Brain microvascular endothelial cell (primary cell): ENCODE measurements at regions not wholly inside any gene's neighbourhood (a gene's known extent, or its start where the extent isn't known, plus 50 kb on each side); places are given as distances from the start of the nearest gene placed in this dataset.

Experiments
- DNase-seq: peaks from one replicate; pipeline ENCODE4 v3.0.0-alpha.2; 2020
- H3K27ac ChIP-seq: fragments of 250-450 bp; sonication (Bioruptor Pico); 2 replicates; pipeline ENCODE4 v1.5.1; 2020; ENCODE audit warnings: mild to moderate bottlenecking, moderate library complexity
- H3K27me3 ChIP-seq: fragments of 250-450 bp; sonication (Bioruptor Pico); replicated peaks from 2 replicates; pipeline ENCODE4 v1.5.1; 2020; ENCODE audit warnings: mild to moderate bottlenecking
- H3K36me3 ChIP-seq: fragments of 250-450 bp; sonication (Bioruptor Pico); replicated peaks from 2 replicates; pipeline ENCODE4 v1.5.1; 2020; ENCODE audit warnings: mild to moderate bottlenecking
- H3K4me3 ChIP-seq: 2 replicates; pipeline ENCODE4 v1.5.1; 2011; ENCODE audit warnings: low read depth, mild to moderate bottlenecking, control low read depth, low read length, moderate library complexity
- in situ Hi-C: cut with HindIII; loops from 2 replicates; pipeline ENCODE4 v1.10.0; 2017; ENCODE audit warnings: low sequenced_read_pairs, low pct_ligation_motif_present
- TF ChIP-seq, protein P1 (sequence below): IDR thresholded peaks from 2 replicates; pipeline ENCODE4 v1.5.1; 2011; ENCODE audit warnings: low read depth, mild to moderate bottlenecking, moderate library complexity, low read length, control low read depth, inconsistent platforms; ENCODE audit errors: missing control alignments

- in situ Hi-C loops: no loop called here
- Histone ChIP-seq H3K27me3 (no peaks in the 10 kb centered on the region), H3K4me3 (no peak overlapping the region), H3K36me3 (no peaks in the 10 kb centered on the region), H3K27ac (no peak overlapping the region)
- TF ChIP-seq, protein P1, sequence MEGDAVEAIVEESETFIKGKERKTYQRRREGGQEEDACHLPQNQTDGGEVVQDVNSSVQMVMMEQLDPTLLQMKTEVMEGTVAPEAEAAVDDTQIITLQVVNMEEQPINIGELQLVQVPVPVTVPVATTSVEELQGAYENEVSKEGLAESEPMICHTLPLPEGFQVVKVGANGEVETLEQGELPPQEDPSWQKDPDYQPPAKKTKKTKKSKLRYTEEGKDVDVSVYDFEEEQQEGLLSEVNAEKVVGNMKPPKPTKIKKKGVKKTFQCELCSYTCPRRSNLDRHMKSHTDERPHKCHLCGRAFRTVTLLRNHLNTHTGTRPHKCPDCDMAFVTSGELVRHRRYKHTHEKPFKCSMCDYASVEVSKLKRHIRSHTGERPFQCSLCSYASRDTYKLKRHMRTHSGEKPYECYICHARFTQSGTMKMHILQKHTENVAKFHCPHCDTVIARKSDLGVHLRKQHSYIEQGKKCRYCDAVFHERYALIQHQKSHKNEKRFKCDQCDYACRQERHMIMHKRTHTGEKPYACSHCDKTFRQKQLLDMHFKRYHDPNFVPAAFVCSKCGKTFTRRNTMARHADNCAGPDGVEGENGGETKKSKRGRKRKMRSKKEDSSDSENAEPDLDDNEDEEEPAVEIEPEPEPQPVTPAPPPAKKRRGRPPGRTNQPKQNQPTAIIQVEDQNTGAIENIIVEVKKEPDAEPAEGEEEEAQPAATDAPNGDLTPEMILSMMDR: no peak
- DNase-seq: no peak
Measured at GRCh38 chr13:87128036-87128435, 543.1 kb upstream of the SLITRK5 start.

- in situ Hi-C loops: no loop called here
Measured at GRCh38 chr13:87128491-87128890, 542.7 kb upstream of the SLITRK5 start.

DNA sequence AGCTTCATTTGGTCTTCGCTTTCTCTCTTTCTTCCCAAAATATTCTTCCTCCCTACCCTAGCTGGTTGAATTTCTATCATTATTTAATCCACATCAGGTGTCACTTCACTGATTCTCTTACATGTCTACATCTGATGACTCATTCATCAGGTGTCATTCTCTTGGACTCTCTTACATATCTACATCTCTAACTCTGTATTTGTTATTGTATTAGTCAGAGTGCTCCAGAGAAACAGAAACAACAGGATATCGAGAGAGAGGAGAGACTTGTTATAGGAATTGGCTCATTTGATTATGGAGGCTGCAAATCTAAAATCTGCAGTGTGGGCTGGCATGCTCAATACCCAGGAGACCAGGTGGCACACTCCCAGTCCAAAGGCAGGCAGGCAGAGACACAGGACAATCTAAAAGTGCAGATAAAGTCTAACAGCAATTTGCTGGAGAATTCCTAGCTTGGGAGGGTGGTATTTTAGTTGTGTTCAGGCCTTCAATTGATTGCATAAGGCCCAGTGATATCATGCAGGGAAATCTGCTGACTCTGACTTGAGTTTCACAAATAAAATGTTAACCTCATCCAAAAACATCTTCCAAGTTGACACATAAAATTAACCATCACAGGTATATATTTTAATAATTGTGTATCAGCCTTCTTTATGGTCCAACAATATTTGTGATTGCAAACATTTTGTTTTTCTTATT, 541.4 kb upstream of the SLITRK5 start:
- Histone ChIP-seq H3K27ac (no peak overlapping the region), H3K36me3 (no peaks in the 10 kb centered on the region), H3K27me3 (no peaks in the 10 kb centered on the region), H3K4me3 (no peak overlapping the region)
- TF ChIP-seq, protein P1: no peak
- in situ Hi-C loops: no loop called here
- peak; percentile 1 for DNase-seq

More at GRCh38 chr13:87128491-87128890, 542.7 kb upstream of the SLITRK5 start:
- no peaks in the 10 kb centered on the region for H3K27me3 ChIP-seq
- no peak for DNase-seq
- TF ChIP-seq, protein P1: no peak
- H3K36me3 ChIP-seq: no peaks in the 10 kb centered on the region
- H3K27ac ChIP-seq: no peak overlapping the region
- H3K4me3 ChIP-seq: no peak overlapping the region

- H3K4me3 ChIP-seq: no peak overlapping the region
- no peak overlapping the region for H3K27ac ChIP-seq
- H3K36me3 ChIP-seq: no peaks in the 10 kb centered on the region
- H3K27me3 ChIP-seq: no peaks in the 10 kb centered on the region
- TF ChIP-seq, protein P1: no peak
- DNase-seq: no peak
- in situ Hi-C loops: no loop called here
Measured at GRCh38 chr13:87130423-87130822, 540.7 kb upstream of the SLITRK5 start.

- Histone ChIP-seq H3K27me3 (no peaks in the 10 kb centered on the region), H3K4me3 (no peak overlapping the region), H3K36me3 (no peaks in the 10 kb centered on the region), H3K27ac (no peak overlapping the region)
- TF ChIP-seq, protein P1: no peak
- DNase-seq: no peak
- in situ Hi-C loops: no loop called here
Measured at GRCh38 chr13:87131611-87132010, 539.6 kb upstream of the SLITRK5 start.

- DNase-seq: no peak
- no peaks in the 10 kb centered on the region for H3K36me3 ChIP-seq
- in situ Hi-C loops: no loop called here
- TF ChIP-seq, protein P1: no peak
- H3K27ac ChIP-seq: no peak overlapping the region
- no peaks in the 10 kb centered on the region for H3K27me3 ChIP-seq
- H3K4me3 ChIP-seq: no peak overlapping the region
Measured at GRCh38 chr13:87138866-87139265, 532.3 kb upstream of the SLITRK5 start.
